Smooth muscle cell (in vitro differentiated cells): ENCODE measurements at regions not wholly inside any gene's neighbourhood (a gene's known extent, or its start where the extent isn't known, plus 50 kb on each side); places are given as distances from the start of the nearest gene placed in this dataset.

Source experiments
- DNase-seq: peaks from one replicate; lab custom pipeline; 2025; ENCODE audit not compliant: unreplicated experiment; lab: John Stamatoyannopoulos, UW
- H2AFZ ChIP-seq: fragments of 200-600 bp; sonication (generic); 2 replicates; pipeline ENCODE4 v1.6.0; 2016; ENCODE audit warnings: antibody characterized with exemption, low read depth, mild to moderate bottlenecking
- H3F3A ChIP-seq: fragments of 200-600 bp; sonication (generic); 2 replicates; pipeline ENCODE4 v1.6.0; 2017; ENCODE audit warnings: antibody characterized with exemption, low read depth
- H3K27ac ChIP-seq: fragments of 200-600 bp; sonication (generic); 2 replicates; pipeline ENCODE4 v1.5.1; 2016; ENCODE audit warnings: low read depth, mild to moderate bottlenecking
- H3K27me3 ChIP-seq: fragments of 200-600 bp; sonication (generic); 2 replicates; pipeline ENCODE4 v1.6.1; 2016; ENCODE audit warnings: low read depth, mild to moderate bottlenecking
- H3K36me3 ChIP-seq: fragments of 200-600 bp; sonication (generic); 2 replicates; pipeline ENCODE4 v1.5.1; 2016; ENCODE audit warnings: low read depth
- H3K4me1 ChIP-seq: fragments of 200-600 bp; sonication (generic); 2 replicates; pipeline ENCODE4 v1.5.1; 2016; ENCODE audit warnings: low read depth
- H3K4me2 ChIP-seq: fragments of 200-600 bp; sonication (generic); 2 replicates; pipeline ENCODE4 v1.6.0; 2016; ENCODE audit warnings: mild to moderate bottlenecking
- H3K4me3 ChIP-seq: fragments of 200-600 bp; sonication (generic); 2 replicates; pipeline ENCODE4 v1.5.1; 2016; ENCODE audit warnings: mild to moderate bottlenecking
- H3K79me2 ChIP-seq: fragments of 200-600 bp; sonication (generic); 2 replicates; pipeline ENCODE4 v1.6.0; 2016; ENCODE audit warnings: low read depth, mild to moderate bottlenecking
- H3K9ac ChIP-seq: fragments of 200-600 bp; sonication (generic); 2 replicates; pipeline ENCODE4 v1.6.0; 2016; ENCODE audit warnings: low read depth
- H3K9me3 ChIP-seq: fragments of 200-600 bp; sonication (generic); replicated peaks from 2 replicates; pipeline ENCODE4 v1.5.1; 2016; ENCODE audit warnings: low read depth
- H4K20me1 ChIP-seq: fragments of 200-600 bp; sonication (generic); 2 replicates; pipeline ENCODE4 v1.6.0; 2016; ENCODE audit warnings: low read depth
- CTCF ChIP-seq: fragments of 200-600 bp; sonication (generic); IDR thresholded peaks from 2 replicates; pipeline ENCODE4 v1.5.1; 2017; ENCODE audit warnings: borderline replicate concordance, mild to moderate bottlenecking, antibody characterized with exemption; ENCODE audit not compliant: insufficient read depth, poor library complexity, severe bottlenecking
- WGBS: methylation state at CpG from one replicate; pipeline ENCODE4 v1.1.7; 2016; ENCODE audit warnings: low lambda C conversion rate; 5-methylcytosine and 5-hydroxymethylcytosine counted together

- Histone ChIP-seq H3K4me2 (no peak overlapping the region), H3K4me1 (no peaks in the 10 kb centered on the region), H3K27ac (no peak overlapping the region), H4K20me1 (no peaks in the 10 kb centered on the region), H3K36me3 (no peaks in the 10 kb centered on the region), H3K4me3 (no peak overlapping the region), H3K27me3 (no peaks in the 10 kb centered on the region), H3K9ac (no peak overlapping the region), H3K79me2 (no peaks in the 10 kb centered on the region), H3F3A (no peaks in the 10 kb centered on the region), H3K9me3 (no peaks in the 10 kb centered on the region), H2AFZ (no peak overlapping the region)
- DNase-seq: no peak
- 74% methylated on average over 1 of the region's 1 CpG for WGBS
- TF ChIP-seq CTCF: no peak
Measured at GRCh38 chr13:78478183-78478582, 125.2 kb downstream of the POU4F1 start.

- no peak for DNase-seq
- no peak for TF ChIP-seq CTCF
- no peaks in the 10 kb centered on the region for H3K79me2 ChIP-seq
- no peaks in the 10 kb centered on the region for H4K20me1 ChIP-seq
- no peaks in the 10 kb centered on the region for H3K4me1 ChIP-seq
- no peaks in the 10 kb centered on the region for H3K27me3 ChIP-seq
- no peaks in the 10 kb centered on the region for H3F3A ChIP-seq
- no peak overlapping the region for H3K4me3 ChIP-seq
- 83% methylated on average over 8 of the region's 8 CpGs for WGBS
- H3K9me3 ChIP-seq: no peaks in the 10 kb centered on the region
- H3K27ac ChIP-seq: no peak overlapping the region
- no peak overlapping the region for H2AFZ ChIP-seq
- H3K36me3 ChIP-seq: no peaks in the 10 kb centered on the region
- no peak overlapping the region for H3K9ac ChIP-seq
- no peak overlapping the region for H3K4me2 ChIP-seq
Measured at GRCh38 chr13:78476910-78477309, 126.4 kb downstream of the POU4F1 start.

GRCh38 chr13:78468621-78469020, 134.7 kb downstream of the POU4F1 start:
- Histone ChIP-seq H4K20me1 (no peaks in the 10 kb centered on the region), H3K27me3 (no peaks in the 10 kb centered on the region), H3F3A (no peaks in the 10 kb centered on the region), H3K4me1 (no peaks in the 10 kb centered on the region), H3K79me2 (no peaks in the 10 kb centered on the region), H3K4me3 (no peak overlapping the region), H3K27ac (no peak overlapping the region), H3K36me3 (no peaks in the 10 kb centered on the region), H3K9ac (no peak overlapping the region), H3K4me2 (no peak overlapping the region), H2AFZ (no peak overlapping the region), H3K9me3 (no peaks in the 10 kb centered on the region)
- WGBS: 82% methylated on average over 2 of the region's 2 CpGs
- TF ChIP-seq CTCF: no peak
- DNase-seq: no peak

- 69% methylated on average over 1 of the region's 1 CpG for WGBS
- DNase-seq: no peak
- Histone ChIP-seq H3K9me3 (no peaks in the 10 kb centered on the region), H4K20me1 (no peaks in the 10 kb centered on the region), H3K79me2 (no peaks in the 10 kb centered on the region), H3K36me3 (no peaks in the 10 kb centered on the region), H3K27ac (no peak overlapping the region), H3K27me3 (no peaks in the 10 kb centered on the region), H3K4me1 (no peaks in the 10 kb centered on the region), H2AFZ (no peak overlapping the region), H3K4me2 (no peak overlapping the region), H3K4me3 (no peak overlapping the region), H3F3A (no peaks in the 10 kb centered on the region), H3K9ac (no peak overlapping the region)
- TF ChIP-seq CTCF: no peak
Measured at GRCh38 chr13:78465250-78465649, 138.1 kb downstream of the POU4F1 start.
